Cardiac muscle cell (in vitro differentiated cells and primary cell): ENCODE measurements at regions not wholly inside any gene's neighbourhood (a gene's known extent, or its start where the extent isn't known, plus 50 kb on each side); places are given as distances from the start of the nearest gene placed in this dataset.
"Not testable (repeated sequence)": the region's sequence is repeated elsewhere in the genome, so short reads cannot be mapped to it uniquely, and the experiment has no call there.

Source experiments
- DNase-seq, 2 donors: peaks; one replicate each; pipeline versions ENCODE4 v3.0.0 to v3.0.0-alpha.2; 2010 to 2017; ENCODE audit warnings: low read depth in 1 of 2, low spot score in 1 of 2
- H3K27ac ChIP-seq: fragments of 200-600 bp; sonication (generic); 2 replicates; pipeline ENCODE4 v1.5.1; 2016
- H3K27me3 ChIP-seq: fragments of 200-600 bp; sonication (generic); 2 replicates; pipeline ENCODE4 v1.6.0; 2016; ENCODE audit warnings: control low read depth
- H3K36me3 ChIP-seq: fragments of 200-600 bp; sonication (generic); 2 replicates; pipeline ENCODE4 v1.5.1; 2016; ENCODE audit warnings: control low read depth
- H3K4me1 ChIP-seq: fragments of 200-600 bp; sonication (generic); 2 replicates; pipeline ENCODE4 v1.8.1; 2017; ENCODE audit warnings: low read depth, mild to moderate bottlenecking, mixed run types
- H3K4me3 ChIP-seq: fragments of 200-600 bp; sonication (generic); 2 replicates; pipeline ENCODE4 v1.5.1; 2016; ENCODE audit warnings: mild to moderate bottlenecking
- H3K9me3 ChIP-seq: fragments of 200-600 bp; sonication (generic); 2 replicates; pipeline ENCODE4 v1.5.1; 2017; ENCODE audit warnings: low read depth, mild to moderate bottlenecking, control low read depth
- CTCF ChIP-seq: IDR thresholded peaks from 2 replicates; pipeline ENCODE4 v1.5.1; 2012; ENCODE audit warnings: low read depth, mild to moderate bottlenecking, low read length

DNA sequence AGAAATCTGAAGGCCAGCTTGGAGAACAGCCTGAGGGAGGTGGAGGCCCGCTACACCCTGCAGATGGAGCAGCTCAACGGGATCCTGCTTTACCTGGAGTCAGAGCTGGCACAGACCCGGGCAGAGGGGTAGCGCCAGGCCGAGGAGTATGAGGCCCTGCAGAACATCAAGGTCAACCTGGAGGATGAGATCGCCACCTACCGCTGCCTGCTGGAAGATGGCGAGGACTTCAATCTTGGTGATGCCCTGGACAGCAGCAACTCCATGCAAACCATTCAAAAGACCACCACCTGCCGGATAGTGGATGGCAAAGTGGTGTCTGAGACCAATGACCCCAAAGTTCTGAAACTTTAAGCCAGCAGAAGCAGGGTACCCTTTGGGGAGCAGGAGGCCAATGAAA lies 318.4 kb downstream of the ZFHX3 start:
- H3K4me1 ChIP-seq, H3K27ac ChIP-seq, H3K27me3 ChIP-seq, DNase-seq, H3K9me3 ChIP-seq, H3K36me3 ChIP-seq, H3K4me3 ChIP-seq: not testable (repeated sequence)

DNA sequence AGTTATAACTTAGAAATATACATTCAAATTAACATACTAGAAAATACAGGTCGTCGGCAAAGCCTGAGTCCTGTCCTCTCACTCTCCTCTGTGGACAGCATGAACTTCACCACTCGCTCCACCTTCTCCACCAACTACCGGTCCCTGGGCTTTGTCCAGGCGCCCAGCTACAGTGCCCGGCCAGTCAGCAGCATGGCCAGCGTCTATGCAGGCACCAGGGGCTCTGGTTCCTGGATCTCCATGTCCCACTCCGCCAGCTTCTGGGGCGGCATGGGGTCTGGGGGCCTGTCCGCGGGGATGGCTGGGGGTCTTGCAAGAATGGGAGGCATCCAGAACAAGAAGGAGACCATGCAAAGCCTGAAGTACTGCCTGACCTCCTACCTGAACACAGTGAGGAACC lies 319.4 kb downstream of the ZFHX3 start:
- Histone ChIP-seq H3K4me1 (no peaks in the 10 kb centered on the region), H3K4me3 (no peak overlapping the region), H3K27me3 (no peaks in the 10 kb centered on the region), H3K27ac (no peak overlapping the region), H3K36me3 (no peaks in the 10 kb centered on the region), H3K9me3 (no peaks in the 10 kb centered on the region)
- no peak for DNase-seq
- no peak for TF ChIP-seq CTCF

- Histone ChIP-seq H3K9me3 (no peaks in the 10 kb centered on the region), H3K4me3 (no peak overlapping the region), H3K36me3 (no peaks in the 10 kb centered on the region), H3K4me1 (no peaks in the 10 kb centered on the region), H3K27me3 (no peaks in the 10 kb centered on the region), H3K27ac (no peak overlapping the region)
- no peak for DNase-seq
- no peak for TF ChIP-seq CTCF
Observed at GRCh38 chr16:72727565-72727964, 320.4 kb downstream of the ZFHX3 start.

DNA sequence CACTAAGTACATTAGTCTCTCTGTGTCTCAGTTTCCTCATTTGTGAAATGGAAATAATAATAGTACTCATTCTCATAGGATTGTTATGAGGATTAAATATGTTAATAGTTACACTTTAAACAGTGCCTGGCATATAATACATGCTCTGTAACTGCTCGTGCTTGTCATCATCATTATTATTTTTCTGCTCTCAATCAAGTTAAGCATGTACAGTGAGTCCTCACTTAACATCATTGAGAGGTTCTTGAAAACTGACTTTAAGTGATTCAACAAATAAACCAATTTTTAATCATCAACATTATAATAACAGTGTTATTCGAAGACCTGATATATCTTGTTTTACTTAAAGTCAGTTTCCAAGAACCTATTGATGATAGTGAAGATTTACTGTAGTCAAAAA lies 322.3 kb downstream of the ZFHX3 start:
- no peak for TF ChIP-seq CTCF
- no peaks in the 10 kb centered on the region for H3K27me3 ChIP-seq

DNA sequence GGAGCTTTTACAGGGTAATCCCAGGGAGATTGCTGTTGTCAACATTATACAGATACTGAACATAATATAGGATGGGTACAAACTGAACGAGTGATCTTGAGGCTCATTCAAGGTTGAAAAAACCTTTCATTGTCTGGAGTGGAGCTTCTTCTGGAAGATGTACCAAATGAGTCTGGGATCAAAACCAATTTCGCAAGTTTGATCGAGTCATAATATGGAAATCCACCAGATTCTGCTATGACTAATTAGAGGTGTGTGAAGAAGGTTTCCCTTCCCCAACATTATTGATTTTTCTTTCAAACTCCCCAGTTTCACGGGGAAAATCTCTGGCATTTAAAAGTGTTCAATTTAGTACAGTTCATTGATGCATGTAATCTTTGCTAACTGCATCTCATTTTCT lies 324.1 kb downstream of the ZFHX3 start:
- Histone ChIP-seq H3K9me3 (no peaks in the 10 kb centered on the region), H3K27me3 (no peaks in the 10 kb centered on the region), H3K36me3 (no peaks in the 10 kb centered on the region), H3K4me1 (peaks cover 3% of the 10 kb centered on the region), H3K4me3 (no peak overlapping the region), H3K27ac (no peak overlapping the region)
- DNase-seq = peak in 1 of 2 donors; percentile 30
- TF ChIP-seq CTCF = no peak

More for the DNA sequence above, 322.3 kb downstream of the ZFHX3 start:
- H3K36me3 ChIP-seq = no peaks in the 10 kb centered on the region
- H3K27ac ChIP-seq = no peak overlapping the region
- no peak for DNase-seq
- H3K9me3 ChIP-seq = no peaks in the 10 kb centered on the region
- no peak overlapping the region for H3K4me3 ChIP-seq
- peaks cover 3% of the 10 kb centered on the region for H3K4me1 ChIP-seq

- no peak for DNase-seq
- Histone ChIP-seq H3K27me3 (no peaks in the 10 kb centered on the region), H3K9me3 (no peaks in the 10 kb centered on the region), H3K27ac (no peak overlapping the region), H3K4me1 (peaks cover 3% of the 10 kb centered on the region), H3K36me3 (no peaks in the 10 kb centered on the region), H3K4me3 (no peak overlapping the region)
- no peak for TF ChIP-seq CTCF
Observed at GRCh38 chr16:72722552-72722951, 325.4 kb downstream of the ZFHX3 start.
